ENCODE measurements at regions not wholly inside any gene's neighbourhood (a gene's known extent, or its start where the extent isn't known, plus 50 kb on each side); places are given as distances from the start of the nearest gene placed in this dataset.

DNA sequence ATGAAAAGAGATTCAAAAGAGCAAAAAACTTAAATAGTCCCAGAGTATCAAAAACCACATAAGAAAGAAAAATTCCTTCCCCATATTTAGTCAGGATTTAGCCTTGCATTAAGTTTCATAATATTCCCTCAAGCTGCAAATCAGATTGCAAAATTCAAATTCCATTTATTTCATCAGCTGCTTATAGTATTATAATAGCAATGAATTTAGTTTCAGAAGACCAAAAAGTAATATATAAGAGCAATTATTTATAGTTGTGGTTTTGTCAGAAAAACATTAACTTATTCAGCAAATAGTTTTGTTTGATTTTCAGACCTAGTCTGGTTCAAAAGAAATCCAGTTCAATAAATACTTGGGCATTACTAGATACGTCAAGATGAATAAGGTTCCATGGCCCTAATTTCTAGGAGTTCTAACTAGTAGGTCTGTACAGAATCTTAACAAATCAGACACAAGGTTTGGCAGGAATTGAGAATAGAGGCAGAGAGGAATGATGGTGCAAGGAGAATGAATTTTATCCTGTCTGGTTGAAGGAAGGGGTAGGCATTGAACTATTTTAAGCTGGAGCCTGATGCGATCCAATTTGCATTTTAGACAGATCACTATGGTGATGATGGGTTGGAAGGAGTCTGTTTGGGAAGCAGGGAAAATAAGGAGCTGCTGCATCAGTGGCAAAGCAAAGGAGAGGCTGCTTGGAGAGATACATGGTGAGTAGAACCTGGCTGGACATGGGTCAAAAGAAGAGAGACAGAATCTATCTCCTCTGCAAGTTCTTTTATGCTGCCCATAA is 163.9 kb upstream of the STXBP5 start:
- Mint-ChIP-seq H3K4me3 (no peak overlapping the region), H3K9me3 (peaks cover 7 to 27% (median 11%) of the 10 kb centered on the region in 7 donors), H3K36me3 (no peaks in the 10 kb centered on the region), H3K27ac (no peak overlapping the region), H3K27me3 (ENCODE audit: low read depth in 3 of 3) (no peaks in the 10 kb centered on the region), H3K4me1 (peaks cover 3% of the 10 kb centered on the region)
- Histone ChIP-seq H3K36me3 (replicated peaks in 1 of 2; ENCODE audit: control insufficient read depth in 1 of 2, insufficient read depth in 2 of 2, low read length in 2 of 2) (no peaks in the 10 kb centered on the region), H3K9ac (ENCODE audit: insufficient read depth, low read length, poor library complexity, severe bottlenecking) (no peak overlapping the region), H3K27ac (ENCODE audit: low read depth in 1 of 2, low read length in 2 of 2) (no peak overlapping the region), H3K4me1 (ENCODE audit: control insufficient read depth in 1 of 2, insufficient read depth in 2 of 2, low read length in 2 of 2) (no peaks in the 10 kb centered on the region), H2AFZ (ENCODE audit: insufficient read depth, low read depth, low read length, poor library complexity, severe bottlenecking) (no peak overlapping the region), H3K4me2 (replicated peaks; ENCODE audit: extremely low read depth, low read length, poor library complexity, severe bottlenecking) (no peak overlapping the region), H3K4me3 (replicated peaks in 1 of 3; ENCODE audit: low read depth in 2 of 3, low read length in 3 of 3) (no peak overlapping the region), H3K9me3 (replicated peaks in 1 of 2; ENCODE audit: control insufficient read depth in 1 of 2, insufficient read depth in 1 of 2, low read length in 2 of 2) (peaks cover 3 to 8% of the 10 kb centered on the region in 2 donors), H4K20me1 (ENCODE audit: insufficient read depth, low read length) (no peaks in the 10 kb centered on the region), H3K79me2 (ENCODE audit: insufficient read depth, low read length) (no peaks in the 10 kb centered on the region), H3K27me3 (ENCODE audit: control insufficient read depth in 2 of 2, insufficient read depth in 2 of 2, low read length in 2 of 2) (no peaks in the 10 kb centered on the region)
- no peak for TF ChIP-seq CTCF (IDR thresholded peaks at IDR 0.05)
- DNase-seq = no peak
- intact Hi-C loops (cut with micrococcal nuclease) = no loop called here
- 75% methylated on average over 1 of the region's 2 CpGs for WGBS (ENCODE audit: insufficient coverage)

DNA sequence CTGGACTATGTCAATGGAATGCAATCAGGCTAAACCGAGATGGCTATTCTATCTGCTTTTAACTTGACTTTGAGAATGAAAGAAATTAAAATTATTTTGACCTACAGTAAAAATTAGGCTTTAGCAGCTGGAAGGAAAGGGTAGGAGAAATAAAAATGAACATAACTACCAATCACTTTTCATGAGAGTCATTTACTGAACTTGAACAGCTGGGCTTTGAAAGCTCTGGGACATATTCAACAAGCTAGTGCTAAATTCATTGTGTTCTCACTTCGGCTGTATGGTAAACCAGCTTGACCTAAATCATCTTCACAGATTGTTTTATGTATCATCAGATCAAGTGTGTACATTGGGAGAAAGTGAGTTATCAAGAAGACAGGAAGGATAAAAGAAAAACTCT is 161.5 kb upstream of the STXBP5 start:
- Histone ChIP-seq H2AFZ (ENCODE audit: insufficient read depth, low read depth, low read length, poor library complexity, severe bottlenecking) (no peak overlapping the region), H3K4me1 (ENCODE audit: control insufficient read depth in 1 of 2, insufficient read depth in 2 of 2, low read length in 2 of 2) (no peaks in the 10 kb centered on the region), H3K27ac (ENCODE audit: low read depth in 1 of 2, low read length in 2 of 2) (no peak overlapping the region), H3K9ac (ENCODE audit: insufficient read depth, low read length, poor library complexity, severe bottlenecking) (no peak overlapping the region), H3K79me2 (ENCODE audit: insufficient read depth, low read length) (no peaks in the 10 kb centered on the region), H4K20me1 (ENCODE audit: insufficient read depth, low read length) (no peaks in the 10 kb centered on the region), H3K36me3 (replicated peaks in 1 of 2; ENCODE audit: control insufficient read depth in 1 of 2, insufficient read depth in 2 of 2, low read length in 2 of 2) (no peaks in the 10 kb centered on the region), H3K9me3 (replicated peaks in 1 of 2; ENCODE audit: control insufficient read depth in 1 of 2, insufficient read depth in 1 of 2, low read length in 2 of 2) (peaks cover 3 to 8% of the 10 kb centered on the region in 2 donors), H3K27me3 (ENCODE audit: control insufficient read depth in 2 of 2, insufficient read depth in 2 of 2, low read length in 2 of 2) (no peaks in the 10 kb centered on the region), H3K4me2 (replicated peaks; ENCODE audit: extremely low read depth, low read length, poor library complexity, severe bottlenecking) (no peak overlapping the region), H3K4me3 (replicated peaks in 1 of 3; ENCODE audit: low read depth in 2 of 3, low read length in 3 of 3) (no peak overlapping the region)
- intact Hi-C loops (cut with micrococcal nuclease) = no loop called here
- TF ChIP-seq CTCF (IDR thresholded peaks at IDR 0.05) = no peak
- DNase-seq = no peak
- Mint-ChIP-seq H3K27ac (no peak overlapping the region), H3K4me1 (peaks cover 7% of the 10 kb centered on the region), H3K9me3 (peaks cover 7 to 27% (median 11%) of the 10 kb centered on the region in 7 donors), H3K27me3 (ENCODE audit: low read depth in 3 of 3) (no peaks in the 10 kb centered on the region), H3K4me3 (no peak overlapping the region), H3K36me3 (no peaks in the 10 kb centered on the region)
- no CpG with 5 or more reads among the region's 2 CpGs for WGBS (ENCODE audit: insufficient coverage)
